ENCODE measurements at regions not wholly inside any gene's neighbourhood (a gene's known extent, or its start where the extent isn't known, plus 50 kb on each side); places are given as distances from the start of the nearest gene placed in this dataset.

DNA sequence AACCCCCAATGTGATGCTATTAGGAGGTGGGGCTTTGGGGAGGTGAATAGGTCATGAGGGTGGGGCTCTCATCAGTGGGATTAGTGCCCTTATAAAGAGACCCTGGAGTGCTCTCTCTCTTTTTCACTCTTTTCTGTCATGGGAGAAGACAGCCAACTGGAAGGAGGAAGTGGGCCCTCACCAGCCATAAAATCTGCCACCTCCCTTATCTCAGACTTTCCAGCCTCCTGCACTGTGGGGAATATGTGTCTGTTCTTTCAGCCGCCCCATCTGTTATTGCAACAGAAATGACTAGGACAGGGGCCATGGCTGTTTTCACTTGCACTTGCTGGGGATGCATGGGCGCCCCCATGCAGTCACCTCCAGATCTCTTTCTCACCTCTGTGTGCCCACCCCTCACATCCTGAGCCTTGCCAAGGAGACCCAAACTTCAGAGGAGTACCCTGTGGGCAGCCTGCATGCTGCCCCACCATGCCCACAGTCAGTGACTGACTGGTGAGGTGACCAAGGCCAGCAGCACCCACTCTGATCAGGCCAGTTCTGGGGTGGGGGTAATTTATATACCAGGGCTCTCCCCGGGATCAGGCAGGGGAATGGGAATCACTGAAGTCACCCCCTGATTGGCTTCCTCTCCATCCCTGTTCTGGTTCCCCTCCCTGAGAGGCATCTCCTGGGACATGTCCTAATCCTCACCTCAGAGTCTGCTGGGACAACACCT lies 118.4 kb downstream of the ANKRD60 start:
- TF ChIP-seq, protein P1, sequence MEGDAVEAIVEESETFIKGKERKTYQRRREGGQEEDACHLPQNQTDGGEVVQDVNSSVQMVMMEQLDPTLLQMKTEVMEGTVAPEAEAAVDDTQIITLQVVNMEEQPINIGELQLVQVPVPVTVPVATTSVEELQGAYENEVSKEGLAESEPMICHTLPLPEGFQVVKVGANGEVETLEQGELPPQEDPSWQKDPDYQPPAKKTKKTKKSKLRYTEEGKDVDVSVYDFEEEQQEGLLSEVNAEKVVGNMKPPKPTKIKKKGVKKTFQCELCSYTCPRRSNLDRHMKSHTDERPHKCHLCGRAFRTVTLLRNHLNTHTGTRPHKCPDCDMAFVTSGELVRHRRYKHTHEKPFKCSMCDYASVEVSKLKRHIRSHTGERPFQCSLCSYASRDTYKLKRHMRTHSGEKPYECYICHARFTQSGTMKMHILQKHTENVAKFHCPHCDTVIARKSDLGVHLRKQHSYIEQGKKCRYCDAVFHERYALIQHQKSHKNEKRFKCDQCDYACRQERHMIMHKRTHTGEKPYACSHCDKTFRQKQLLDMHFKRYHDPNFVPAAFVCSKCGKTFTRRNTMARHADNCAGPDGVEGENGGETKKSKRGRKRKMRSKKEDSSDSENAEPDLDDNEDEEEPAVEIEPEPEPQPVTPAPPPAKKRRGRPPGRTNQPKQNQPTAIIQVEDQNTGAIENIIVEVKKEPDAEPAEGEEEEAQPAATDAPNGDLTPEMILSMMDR (conservative IDR thresholded peaks at IDR 0.05): no peak
- no peak overlapping the region for H3K4me3 Mint-ChIP-seq
- peaks cover 23% of the 10 kb centered on the region for H3K27me3 Mint-ChIP-seq (ENCODE audit: low read depth)
- Histone ChIP-seq H4K5ac (ENCODE audit: insufficient read length, low read depth, low read length) (no peak overlapping the region), H3T11ph (ENCODE audit: low read length) (no peak overlapping the region), H3K79me1 (ENCODE audit: insufficient read depth, low read depth, low read length, poor library complexity, severe bottlenecking) (no peaks in the 10 kb centered on the region), H3K4me1 (ENCODE audit: insufficient read depth, low read length) (no peaks in the 10 kb centered on the region), H2BK5ac (ENCODE audit: insufficient read length, low read length) (no peak overlapping the region), H3K9me3 (ENCODE audit: control insufficient read depth, low read depth, low read length) (no peaks in the 10 kb centered on the region), H3K23ac (ENCODE audit: insufficient read length, low read depth, low read length) (no peak overlapping the region), H3K79me2 (ENCODE audit: insufficient read depth, low read length) (no peaks in the 10 kb centered on the region), H2AFZ (ENCODE audit: low read length) (no peak overlapping the region), H2BK20ac (ENCODE audit: low read depth, low read length, poor library complexity, severe bottlenecking) (no peak overlapping the region), H3K23me2 (ENCODE audit: insufficient read length, low read depth, low read length, poor library complexity, severe bottlenecking) (no peaks in the 10 kb centered on the region), H2BK15ac (ENCODE audit: low read depth, low read length) (no peak overlapping the region), H3K27ac (ENCODE audit: insufficient read length, low read depth, low read length) (no peak overlapping the region), H3K27me3 (ENCODE audit: insufficient read depth, low read length) (no peaks in the 10 kb centered on the region), H2BK12ac (ENCODE audit: insufficient read length, low read depth, low read length) (no peak overlapping the region), H3K4ac (ENCODE audit: low read depth, low read length) (no peak overlapping the region), H3K9ac (ENCODE audit: extremely low read depth, insufficient read length, low read length) (no peak overlapping the region), H3K18ac (ENCODE audit: insufficient read length, low read depth, low read length) (no peak overlapping the region), H2BK120ac (ENCODE audit: low read depth, low read length, poor library complexity, severe bottlenecking) (no peak overlapping the region), H3K4me2 (ENCODE audit: insufficient read depth, insufficient read length, low read length) (no peak overlapping the region), H4K20me1 (ENCODE audit: control insufficient read depth, insufficient read depth, insufficient read length) (no peaks in the 10 kb centered on the region), H4K8ac (replicated peaks; ENCODE audit: insufficient read length, low read depth, low read length) (no peak overlapping the region), H3K56ac (ENCODE audit: insufficient read length, low read depth, low read length) (no peak overlapping the region), H3K14ac (ENCODE audit: insufficient read depth, low read length) (no peak overlapping the region), H4K91ac (ENCODE audit: insufficient read length, low read depth, low read length) (no peak overlapping the region), H2AK5ac (ENCODE audit: insufficient read length, low read length) (no peak overlapping the region)
- no peak overlapping the region for H3K27ac Mint-ChIP-seq
- WGBS (ENCODE audit: extremely low coverage, insufficient read length, low lambda C conversion rate): no CpG with 5 or more reads among the region's 3 CpGs
- H3K4me1 Mint-ChIP-seq: no peaks in the 10 kb centered on the region
- H3K36me3 Mint-ChIP-seq (ENCODE audit: insufficient read depth in 1 of 3, low read depth in 3 of 3): no peaks in the 10 kb centered on the region; a peak in 2 of 7 replicates
- no peak for DNase-seq
- peaks cover 0 to 4% of the 10 kb centered on the region in 2 experiments; a peak in 2 of 5 replicates for H3K9me3 Mint-ChIP-seq
